ENCODE measurements at regions not wholly inside any gene's neighbourhood (a gene's known extent, or its start where the extent isn't known, plus 50 kb on each side); places are given as distances from the start of the nearest gene placed in this dataset.
"Not testable (repeated sequence)": the region's sequence is repeated elsewhere in the genome, so short reads cannot be mapped to it uniquely, and the experiment has no call there.

- DNase-seq: no peak
Measured at GRCh38 chr13:90883592-90883991, 463.9 kb upstream of the MIR17HG start.

- no peak for DNase-seq
Measured at GRCh38 chr13:90884066-90884465, 463.4 kb upstream of the MIR17HG start.

- no peak for DNase-seq
Measured at GRCh38 chr13:90889906-90890834, 457.3 kb upstream of the MIR17HG start.

GRCh38 chr13:90891329-90891728, 456.2 kb upstream of the MIR17HG start:
- no peak for DNase-seq

- DNase-seq: not testable (repeated sequence)
Measured at GRCh38 chr13:90893199-90893598, 454.3 kb upstream of the MIR17HG start.

- DNase-seq: no peak
Measured at GRCh38 chr13:90896002-90896401, 451.5 kb upstream of the MIR17HG start.

GRCh38 chr13:90898811-90899210, 448.7 kb upstream of the MIR17HG start:
- DNase-seq: no peak

GRCh38 chr13:90899416-90899815, 448.1 kb upstream of the MIR17HG start:
- no peak for DNase-seq

- no peak for DNase-seq
Measured at GRCh38 chr13:90902255-90902654, 445.2 kb upstream of the MIR17HG start.

- DNase-seq: no peak
Measured at GRCh38 chr13:90906554-90906953, 440.9 kb upstream of the MIR17HG start.

GRCh38 chr13:90908792-90909191, 438.7 kb upstream of the MIR17HG start:
- DNase-seq: no peak

GRCh38 chr13:90910018-90910639, 437.4 kb upstream of the MIR17HG start:
- DNase-seq: no peak

GRCh38 chr13:90912247-90912646, 435.2 kb upstream of the MIR17HG start:
- DNase-seq: no peak

- DNase-seq: no peak
Measured at GRCh38 chr13:90918536-90918935, 429.0 kb upstream of the MIR17HG start.

GRCh38 chr13:90919153-90919552, 428.3 kb upstream of the MIR17HG start:
- no peak for DNase-seq

- no peak for DNase-seq
Measured at GRCh38 chr13:90926459-90926858, 421.0 kb upstream of the MIR17HG start.

GRCh38 chr13:90928109-90928508, 419.4 kb upstream of the MIR17HG start:
- no peak for DNase-seq

GRCh38 chr13:90933097-90933826, 414.2 kb upstream of the MIR17HG start:
- no peak for DNase-seq

GRCh38 chr13:90934741-90935140, 412.7 kb upstream of the MIR17HG start:
- DNase-seq: no peak

GRCh38 chr13:90938848-90939247, 408.6 kb upstream of the MIR17HG start:
- no peak for DNase-seq

- no peak for DNase-seq
Measured at GRCh38 chr13:90943946-90944345, 403.5 kb upstream of the MIR17HG start.

GRCh38 chr13:90945146-90945545, 402.3 kb upstream of the MIR17HG start:
- not testable (repeated sequence) for DNase-seq

GRCh38 chr13:90946125-90946524, 401.4 kb upstream of the MIR17HG start:
- not testable (repeated sequence) for DNase-seq

- DNase-seq: no peak
Measured at GRCh38 chr13:90947976-90948375, 399.5 kb upstream of the MIR17HG start.
